ENCODE measurements at regions not wholly inside any gene's neighbourhood (a gene's known extent, or its start where the extent isn't known, plus 50 kb on each side); places are given as distances from the start of the nearest gene placed in this dataset.

DNA sequence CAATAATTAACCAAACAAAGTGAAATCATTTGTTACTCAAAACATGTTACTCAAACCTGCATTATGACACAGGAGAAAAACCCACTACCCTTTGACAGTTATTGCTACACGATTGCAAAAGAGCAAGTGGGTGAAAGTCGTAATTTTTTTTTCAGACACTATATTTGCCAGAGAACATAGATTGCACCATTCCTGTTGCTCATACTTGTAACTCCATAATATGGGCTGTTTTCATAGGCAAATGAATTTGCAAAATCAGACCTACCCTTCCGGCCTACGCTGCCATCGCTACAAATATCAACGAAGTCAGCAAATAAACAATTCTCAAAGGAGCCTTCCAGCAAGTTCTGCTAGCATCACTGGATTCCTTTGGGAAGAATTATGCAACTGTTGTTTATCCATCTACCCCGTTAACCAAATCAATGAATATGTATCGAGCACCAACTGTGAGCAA, 396.5 kb downstream of the IRS2 start:
- no peaks in the 10 kb centered on the region for H3K4me1 ChIP-seq
- no peak for TF ChIP-seq EP300 (IDR thresholded peaks at IDR 0.05)
- TF ChIP-seq POLR2AphosphoS5 (IDR thresholded peaks at IDR 0.05): no peak
- no peak for TF ChIP-seq POLR2A (IDR thresholded peaks at IDR 0.05)
- TF ChIP-seq CTCF (IDR thresholded peaks at IDR 0.05): no peak
- no peaks in the 10 kb centered on the region for H3K27me3 ChIP-seq
- H3K36me3 ChIP-seq: no peaks in the 10 kb centered on the region
- H3K27ac ChIP-seq: no peak overlapping the region
- 77 to 90% methylated on average over 6 to 8 of the region's 8 CpGs for WGBS, 2 donors (ENCODE audit: low coverage in 1 of 2)
- no peaks in the 10 kb centered on the region for H3K9me3 ChIP-seq
- H3K4me3 ChIP-seq: no peak overlapping the region
- ATAC-seq: no peak

GRCh38 chr13:109389456-109389855, 396.9 kb downstream of the IRS2 start:
- Histone ChIP-seq H3K4me1 (no peaks in the 10 kb centered on the region), H3K27me3 (no peaks in the 10 kb centered on the region), H3K36me3 (no peaks in the 10 kb centered on the region), H3K27ac (no peak overlapping the region), H3K4me3 (no peak overlapping the region), H3K9me3 (no peaks in the 10 kb centered on the region)
- no peak for ATAC-seq
- 91 to 94% methylated on average over 5 of the region's 5 CpGs for WGBS, 2 donors (ENCODE audit: low coverage in 1 of 2)
- TF ChIP-seq POLR2A (IDR thresholded peaks at IDR 0.05) (no peak), EP300 (IDR thresholded peaks at IDR 0.05) (no peak), POLR2AphosphoS5 (IDR thresholded peaks at IDR 0.05) (no peak), CTCF (IDR thresholded peaks at IDR 0.05) (no peak)

DNA sequence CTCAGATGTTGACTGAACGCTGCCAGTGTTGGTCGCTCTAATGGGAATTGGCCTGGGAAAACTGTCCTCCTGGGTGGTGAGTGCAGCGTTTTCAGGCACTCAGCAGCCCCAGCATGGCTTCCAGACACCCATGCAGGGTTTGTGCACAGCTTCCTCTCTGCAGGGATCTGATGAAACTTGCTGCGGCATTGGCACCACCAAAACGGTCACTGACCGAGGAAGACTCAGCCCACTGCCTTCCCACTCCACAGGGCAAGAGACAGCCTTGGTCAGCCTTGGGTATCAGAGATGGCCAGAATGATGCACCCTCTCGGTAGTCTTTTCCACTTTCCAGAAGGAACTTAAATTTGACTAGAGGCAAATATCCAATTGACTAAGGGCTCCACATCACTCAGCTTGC, 398.9 kb downstream of the IRS2 start:
- ATAC-seq: no peak
- no peak overlapping the region for H3K27ac ChIP-seq
- WGBS, 2 donors (ENCODE audit: low coverage in 1 of 2): 86 to 100% methylated on average over 3 to 5 of the region's 7 CpGs
- no peaks in the 10 kb centered on the region for H3K4me1 ChIP-seq
- no peaks in the 10 kb centered on the region for H3K9me3 ChIP-seq
- H3K4me3 ChIP-seq: no peak overlapping the region
- no peaks in the 10 kb centered on the region for H3K36me3 ChIP-seq
- H3K27me3 ChIP-seq: no peaks in the 10 kb centered on the region
- TF ChIP-seq POLR2AphosphoS5 (IDR thresholded peaks at IDR 0.05) (no peak), POLR2A (IDR thresholded peaks at IDR 0.05) (no peak), CTCF (IDR thresholded peaks at IDR 0.05) (no peak), EP300 (IDR thresholded peaks at IDR 0.05) (no peak)

DNA sequence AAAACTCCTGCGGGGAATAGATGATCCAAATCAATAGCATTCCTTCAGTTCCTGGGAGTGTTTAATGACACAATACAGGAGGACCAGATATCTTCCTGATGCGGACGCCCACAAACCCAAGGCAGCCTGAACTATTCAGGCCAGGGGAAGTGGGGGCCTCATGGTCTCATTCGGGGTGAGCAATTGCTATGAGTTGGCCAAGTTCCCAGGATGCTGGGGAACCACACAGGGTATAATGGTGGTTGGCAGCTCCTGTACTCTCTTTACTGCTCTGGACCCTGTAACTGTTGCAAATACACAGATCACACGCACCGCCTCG, 401.2 kb downstream of the IRS2 start:
- Histone ChIP-seq H3K4me1 (no peaks in the 10 kb centered on the region), H3K4me3 (no peak overlapping the region), H3K36me3 (no peaks in the 10 kb centered on the region), H3K9me3 (no peaks in the 10 kb centered on the region), H3K27ac (no peak overlapping the region), H3K27me3 (no peaks in the 10 kb centered on the region)
- ATAC-seq: no peak
- WGBS, 2 donors (ENCODE audit: low coverage in 1 of 2): 43 to 84% methylated on average over 4 to 6 of the region's 7 CpGs
- no peak for TF ChIP-seq EP300 (IDR thresholded peaks at IDR 0.05)
- no peak for TF ChIP-seq POLR2A (IDR thresholded peaks at IDR 0.05)
- TF ChIP-seq CTCF (IDR thresholded peaks at IDR 0.05): no peak
- TF ChIP-seq POLR2AphosphoS5 (IDR thresholded peaks at IDR 0.05): no peak

- no peaks in the 10 kb centered on the region for H3K9me3 ChIP-seq
- WGBS, 2 donors (ENCODE audit: low coverage in 1 of 2): 55 to 56% methylated on average over 3 to 5 of the region's 7 CpGs
- H3K36me3 ChIP-seq: no peaks in the 10 kb centered on the region
- no peak overlapping the region for H3K4me3 ChIP-seq
- no peaks in the 10 kb centered on the region for H3K27me3 ChIP-seq
- H3K27ac ChIP-seq: no peak overlapping the region
- ATAC-seq: no peak
- TF ChIP-seq POLR2A (IDR thresholded peaks at IDR 0.05) (no peak), POLR2AphosphoS5 (IDR thresholded peaks at IDR 0.05) (no peak), EP300 (IDR thresholded peaks at IDR 0.05) (no peak), CTCF (IDR thresholded peaks at IDR 0.05) (no peak)
- H3K4me1 ChIP-seq: no peaks in the 10 kb centered on the region
Measured at GRCh38 chr13:109384491-109385241, 401.7 kb downstream of the IRS2 start.

Data from gastroesophageal sphincter (tissue), 4 donors.